GM19351 (cell line): ENCODE measurements at regions not wholly inside any gene's neighbourhood (a gene's known extent, or its start where the extent isn't known, plus 50 kb on each side); places are given as distances from the start of the nearest gene placed in this dataset.

Source experiments
- ATAC-seq: cut with Tn5 transposase; IDR thresholded peaks from one replicate; pipeline ENCODE4 v1.9.1; 2021; ENCODE audit warnings: mild to moderate bottlenecking, moderate library complexity; ENCODE audit not compliant: unreplicated experiment

DNA sequence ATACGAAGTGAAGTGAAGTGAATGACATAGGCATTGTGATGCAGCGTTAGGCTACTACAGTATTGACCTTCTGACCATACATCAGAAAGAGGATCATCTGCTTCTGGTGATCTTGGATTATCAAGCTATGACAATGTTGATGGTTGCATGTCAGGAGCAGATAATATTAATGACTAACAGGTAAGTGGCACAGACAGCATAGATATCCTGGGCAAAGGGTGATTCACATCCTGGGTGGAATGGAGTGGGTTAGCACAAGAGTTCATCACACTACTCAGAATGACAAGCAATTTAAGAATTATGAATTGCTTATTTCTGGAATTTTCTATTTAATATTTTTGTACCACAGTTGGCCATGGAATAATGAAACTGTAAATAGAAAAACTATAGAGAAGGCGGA is 397.9 kb upstream of the ATP2B1 start:
- no peak for ATAC-seq

DNA sequence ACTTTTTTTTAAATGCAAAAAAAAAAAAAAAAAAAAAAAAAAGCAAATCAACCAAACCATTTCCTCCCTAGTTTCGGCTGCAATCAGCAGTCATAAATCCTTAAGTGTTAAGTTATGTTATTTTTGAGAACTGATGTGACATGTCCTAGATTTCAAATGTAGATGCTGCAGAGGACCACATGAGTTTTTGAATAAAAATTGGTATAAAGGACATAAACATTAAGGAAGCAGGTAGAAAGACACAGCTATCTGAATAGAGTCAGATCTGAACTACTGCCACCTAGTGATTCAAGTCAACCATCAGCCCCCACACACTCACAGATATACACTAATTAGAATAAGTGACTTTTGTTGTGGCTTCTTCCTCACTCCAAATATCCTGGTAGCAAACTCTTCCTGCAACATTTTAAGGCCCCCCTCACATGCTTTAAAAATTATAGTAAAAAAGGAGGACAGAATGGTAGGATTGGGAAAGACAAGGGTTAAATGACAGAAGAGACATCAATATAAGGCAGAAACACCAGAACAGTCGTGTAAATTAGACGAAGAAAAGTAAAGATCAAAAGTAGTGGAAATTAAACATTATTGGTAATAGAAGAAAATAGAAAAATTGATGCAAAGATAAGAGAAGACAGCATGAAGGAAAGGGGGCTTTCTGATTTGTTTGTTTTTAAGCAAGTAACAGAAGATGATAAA is 394.5 kb upstream of the ATP2B1 start:
- ATAC-seq: peak; percentile 90

DNA sequence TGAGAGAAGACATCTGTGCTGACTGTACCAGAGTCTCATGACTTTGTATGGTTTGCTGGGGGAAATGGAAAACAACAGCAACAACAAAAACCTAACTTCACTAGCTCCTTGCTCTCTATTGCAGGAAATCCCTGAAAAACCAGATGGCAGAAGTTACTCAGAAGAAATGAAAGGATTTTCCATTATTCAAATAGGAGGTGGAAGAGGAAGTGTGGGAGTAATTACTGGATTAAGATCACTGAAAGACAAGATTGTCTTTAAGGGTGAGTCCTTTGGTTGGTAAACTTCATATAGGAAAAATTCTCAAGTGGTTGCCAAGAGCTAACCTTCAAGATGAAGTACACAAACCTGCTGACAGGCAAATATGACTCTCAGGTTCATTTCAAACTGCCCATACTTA is 391.9 kb upstream of the ATP2B1 start:
- no peak for ATAC-seq

DNA sequence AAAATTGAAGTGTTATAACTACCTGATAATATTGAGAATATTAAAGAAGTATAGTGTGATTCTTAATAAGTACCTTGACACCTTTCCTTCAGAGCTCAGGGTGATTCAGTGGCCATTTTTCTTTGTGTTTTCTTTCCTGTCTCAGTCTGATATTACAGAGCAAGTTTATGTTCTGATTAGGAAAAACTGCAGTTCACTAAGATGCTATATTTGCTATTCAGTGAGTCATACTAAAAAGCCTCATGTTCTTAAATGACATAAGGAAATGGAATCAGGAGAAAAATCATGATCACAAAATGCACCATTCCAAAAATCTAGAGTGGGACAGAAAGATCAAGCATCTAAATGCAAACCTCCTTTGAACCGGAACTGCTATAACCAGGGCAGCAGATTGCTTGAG is 390.6 kb upstream of the ATP2B1 start:
- ATAC-seq: no peak

DNA sequence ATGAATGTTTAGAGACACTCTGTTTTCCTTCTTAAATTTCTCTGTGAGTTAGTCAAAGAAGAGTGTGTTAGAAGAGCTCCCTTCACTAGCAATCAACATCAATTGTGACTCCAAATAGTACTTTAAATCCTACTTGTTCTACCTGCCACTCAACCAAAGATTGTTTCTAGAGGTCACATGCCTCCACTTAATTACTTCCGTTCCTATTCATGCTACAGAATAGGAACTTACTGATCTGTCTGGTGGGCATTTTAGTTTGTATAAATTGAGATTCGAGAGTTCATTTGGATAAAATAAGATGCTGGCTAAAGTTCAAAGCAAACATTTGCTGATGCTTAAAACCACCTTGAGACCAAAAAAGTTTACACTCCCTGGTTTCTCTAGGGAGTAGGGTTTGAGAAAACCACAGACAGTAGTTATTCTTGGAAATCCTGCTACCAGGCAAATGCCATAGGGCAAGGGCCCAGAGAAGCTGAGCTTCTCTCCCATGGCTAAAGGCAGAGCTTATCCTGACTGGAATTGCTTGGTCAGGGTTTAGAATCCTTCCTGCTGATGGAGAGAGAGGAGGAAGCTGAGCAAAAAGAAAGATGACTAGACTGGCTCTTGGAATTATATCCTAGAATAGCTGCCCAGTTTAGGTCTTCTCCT is 389.6 kb upstream of the ATP2B1 start:
- no peak for ATAC-seq

DNA sequence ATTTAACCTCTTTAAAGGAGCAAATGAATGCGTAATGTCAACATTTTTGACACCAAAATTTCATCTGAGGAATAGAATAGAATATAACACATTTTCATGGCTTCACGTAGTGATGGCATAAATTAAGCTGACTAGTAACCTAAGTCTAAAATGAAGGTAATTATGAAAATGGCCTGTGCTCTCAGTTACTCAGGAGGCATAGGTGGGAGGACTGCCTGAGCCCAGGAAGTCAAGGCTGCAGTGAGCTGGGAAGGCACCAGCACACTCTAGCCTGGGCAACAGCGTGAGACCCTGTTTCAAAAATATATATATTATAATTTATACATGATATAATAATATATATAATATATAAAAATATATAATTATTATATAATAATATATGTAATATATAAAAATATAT is 383.2 kb upstream of the ATP2B1 start:
- no peak for ATAC-seq

DNA sequence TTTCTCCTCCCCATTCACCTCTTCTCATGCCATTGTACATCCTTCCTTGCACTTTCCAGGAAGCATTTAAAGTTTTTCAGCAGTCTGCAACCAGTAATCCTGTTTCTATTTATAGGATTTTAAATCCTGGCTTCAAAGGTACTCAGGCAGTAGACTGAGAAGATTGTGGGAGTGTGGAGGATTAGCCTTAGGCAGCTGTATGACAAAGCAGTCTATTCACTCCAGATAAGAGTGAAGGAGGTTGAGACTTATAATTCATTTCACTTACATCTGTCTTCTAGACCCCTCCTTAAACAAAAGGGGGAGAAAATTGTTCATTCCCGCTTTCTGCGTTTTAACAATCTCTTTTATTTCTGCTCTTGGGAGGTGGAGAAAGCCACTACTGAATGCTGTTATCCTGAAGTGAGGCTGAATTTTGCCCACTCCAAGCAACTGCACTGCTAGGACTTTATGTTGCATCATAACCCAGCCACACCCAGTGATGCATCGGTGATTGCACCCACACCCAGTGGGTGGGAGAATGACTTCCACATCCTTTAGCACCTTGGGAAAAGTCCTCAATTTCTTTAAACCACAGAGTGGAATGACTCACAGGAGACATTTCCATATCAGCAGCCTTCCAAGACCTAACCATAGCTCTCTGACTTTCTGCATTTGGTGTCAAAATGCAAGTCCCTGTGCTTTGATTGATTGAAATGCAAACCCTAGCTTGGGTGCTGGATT is 382.5 kb upstream of the ATP2B1 start:
- no peak for ATAC-seq

DNA sequence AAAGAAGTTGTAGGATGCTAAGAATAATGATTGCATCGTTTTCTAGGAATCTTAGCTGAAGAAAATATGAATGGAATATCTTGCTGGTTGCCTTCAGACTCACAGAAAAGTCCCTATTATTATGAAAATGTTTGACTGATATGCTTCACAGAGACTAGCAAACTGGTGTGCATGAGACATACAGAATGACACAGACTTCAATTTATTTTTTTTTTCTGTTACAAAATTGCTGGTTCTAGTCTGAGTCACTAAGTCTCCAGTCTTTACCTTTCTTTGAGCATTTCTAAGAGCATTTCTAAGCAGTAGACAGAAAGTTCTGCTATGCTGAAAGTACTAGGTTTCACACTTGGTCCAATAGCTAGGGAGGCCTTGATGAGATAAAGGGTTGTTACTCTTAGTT is 377.6 kb upstream of the ATP2B1 start:
- ATAC-seq: no peak

DNA sequence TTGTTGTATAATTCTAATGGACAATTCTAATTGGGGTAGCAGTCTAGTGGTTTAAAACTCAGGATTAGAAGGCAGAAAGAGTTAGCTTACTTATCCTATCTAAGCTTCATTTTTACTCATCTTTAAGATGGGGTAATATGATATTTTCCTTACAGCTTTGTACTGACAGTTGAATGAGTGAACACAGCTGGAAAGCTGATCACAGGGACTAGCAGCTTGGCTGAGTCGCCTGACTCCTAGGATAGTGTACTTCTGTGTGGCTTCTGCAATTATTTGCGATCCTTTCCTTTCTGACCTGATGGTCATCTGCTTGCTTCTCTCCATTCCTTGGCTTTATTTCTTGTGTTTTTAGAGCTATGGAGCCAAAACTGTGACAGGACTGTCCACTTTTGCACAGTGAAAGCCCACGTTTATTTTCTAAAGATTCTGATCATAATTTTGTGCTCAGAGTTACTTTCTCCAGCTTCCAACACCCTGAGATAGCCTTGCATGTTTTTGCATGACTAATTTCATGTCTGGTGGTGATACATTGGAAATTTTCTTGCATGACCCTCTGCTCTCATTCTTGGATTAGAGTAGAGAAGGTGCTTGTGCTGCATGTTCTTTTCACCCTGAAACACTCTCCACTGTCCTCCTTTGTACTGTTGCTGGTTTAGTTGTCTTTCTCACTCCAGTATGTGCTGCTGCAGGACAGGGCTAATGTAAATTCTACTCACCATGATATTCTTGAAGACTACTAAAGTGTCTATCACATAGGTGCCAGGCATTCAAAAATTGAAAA is 377.0 kb upstream of the ATP2B1 start:
- no peak for ATAC-seq

DNA sequence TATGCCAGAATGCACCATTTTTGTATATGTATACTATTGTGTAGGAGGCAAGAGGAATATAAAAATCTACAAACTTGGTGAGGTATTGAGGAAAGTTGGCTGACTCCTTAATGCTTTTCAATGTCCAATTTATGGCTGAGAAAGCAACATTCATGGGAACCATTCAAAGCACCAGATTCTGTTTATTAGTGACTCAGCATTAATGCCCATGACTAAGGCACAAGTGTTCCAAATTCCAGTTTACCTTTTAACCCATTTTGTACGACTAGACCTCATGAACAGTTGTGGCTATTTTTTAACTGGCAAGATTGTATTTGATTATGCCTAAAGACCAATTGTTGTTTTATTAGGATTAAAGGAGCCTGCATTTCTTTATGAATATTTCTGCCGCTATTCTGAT is 375.4 kb upstream of the ATP2B1 start:
- ATAC-seq: no peak

DNA sequence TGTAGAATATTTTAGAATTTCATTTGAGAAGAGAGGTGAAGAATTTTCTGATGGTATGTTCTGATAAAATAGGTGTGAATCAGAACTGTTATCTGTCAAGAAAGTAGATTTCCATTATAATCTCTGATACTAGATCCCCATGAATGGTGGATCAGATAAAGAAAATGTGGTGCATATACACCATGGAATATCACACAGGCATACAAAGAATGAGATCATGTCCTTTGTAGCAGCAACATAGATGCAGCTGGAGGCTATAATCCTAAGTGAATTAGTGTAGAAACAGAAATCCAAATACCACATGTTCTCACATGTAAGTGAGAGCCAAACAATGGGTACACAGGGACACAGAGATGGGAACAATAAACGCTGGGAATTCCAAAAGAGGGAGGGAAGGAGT is 372.0 kb upstream of the ATP2B1 start:
- no peak for ATAC-seq

DNA sequence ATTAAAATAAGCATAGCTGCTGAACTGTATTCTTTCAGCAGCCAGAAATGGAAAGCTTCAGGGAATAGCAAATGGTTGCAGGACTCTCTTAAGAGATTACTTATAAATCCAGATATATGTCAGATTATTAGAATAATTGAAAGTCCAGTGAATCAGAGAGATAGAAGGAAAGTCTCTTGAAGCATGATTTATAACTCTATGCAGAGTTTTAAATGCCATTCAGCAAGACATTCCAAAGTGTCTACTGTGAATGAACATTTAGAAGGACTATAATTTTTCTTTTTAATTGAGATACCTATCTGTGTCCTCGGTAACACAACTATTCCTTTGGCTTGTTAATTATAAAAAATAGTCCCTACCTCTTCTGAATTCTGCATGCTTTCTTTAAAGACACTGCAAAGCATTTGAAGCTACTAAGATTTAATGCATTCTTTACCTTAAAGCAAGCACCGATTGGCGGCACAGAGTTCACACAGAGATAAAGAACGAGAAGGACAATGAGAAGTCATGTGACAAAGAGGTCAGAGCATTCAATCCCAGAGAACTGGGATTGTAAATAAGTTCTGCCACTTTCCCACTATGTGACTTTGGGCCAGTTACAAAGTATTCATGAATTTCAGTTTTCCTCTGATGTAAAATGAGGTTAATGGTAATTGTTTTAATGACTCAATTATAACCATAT is 371.0 kb upstream of the ATP2B1 start:
- no peak for ATAC-seq

DNA sequence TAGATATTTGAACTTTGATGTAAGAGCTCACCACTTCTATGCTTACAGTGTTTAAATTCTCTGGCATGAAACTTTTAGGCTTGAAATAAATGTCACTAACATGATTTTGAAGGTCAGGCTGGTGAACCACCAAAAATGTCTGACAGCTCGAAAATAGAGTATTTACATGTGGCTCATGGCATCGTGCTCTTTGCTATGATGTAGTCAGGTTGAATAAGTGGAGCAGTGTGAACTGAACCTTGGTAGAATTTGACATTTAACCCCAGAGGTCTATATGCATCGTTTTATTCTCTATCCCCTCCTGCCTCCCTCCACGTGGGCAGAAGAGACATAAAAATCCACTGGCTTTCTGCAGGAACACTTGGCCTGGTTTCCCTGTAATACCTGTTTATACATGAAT is 369.7 kb upstream of the ATP2B1 start:
- no peak for ATAC-seq

DNA sequence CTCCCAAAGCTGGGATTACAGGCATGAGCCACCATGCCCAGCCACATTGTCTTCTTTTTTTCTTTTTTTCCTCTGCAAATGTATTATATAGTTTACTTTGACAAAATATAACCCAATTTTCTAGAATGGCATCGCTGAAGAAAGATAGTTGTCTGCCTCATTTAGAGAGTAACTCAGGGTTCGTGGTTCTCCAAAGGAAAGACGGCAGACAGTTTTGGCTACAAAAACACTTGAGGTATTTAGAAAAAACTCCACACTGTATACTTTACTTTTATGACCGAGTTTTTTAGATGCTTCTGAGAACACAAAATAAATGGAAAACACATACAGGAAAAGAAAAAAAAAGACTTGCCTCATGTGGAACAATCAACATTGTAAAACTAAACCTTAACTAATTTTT is 369.1 kb upstream of the ATP2B1 start:
- no peak for ATAC-seq

DNA sequence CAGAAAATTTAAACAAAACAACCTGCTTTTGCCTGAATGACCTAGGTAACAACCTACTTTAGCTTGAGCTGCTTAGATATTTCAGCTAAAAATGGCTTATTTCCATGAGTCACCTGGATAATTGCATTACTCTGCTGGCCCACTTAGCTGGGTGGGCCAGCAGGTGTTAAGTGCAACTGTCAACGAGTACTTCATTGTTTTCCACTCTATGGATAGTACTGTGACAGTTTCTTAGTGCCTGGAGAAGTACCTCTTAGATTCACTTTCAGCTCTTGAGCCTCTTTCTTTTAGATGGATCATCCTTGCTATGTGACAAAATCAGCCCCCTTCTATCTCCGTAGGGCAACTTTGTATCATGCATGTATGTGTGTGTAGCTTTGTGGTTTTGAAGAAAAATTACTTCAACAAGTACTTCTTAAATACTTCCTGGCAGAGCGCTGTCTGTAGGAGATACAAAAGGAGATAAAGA is 368.2 kb upstream of the ATP2B1 start:
- ATAC-seq: no peak

DNA sequence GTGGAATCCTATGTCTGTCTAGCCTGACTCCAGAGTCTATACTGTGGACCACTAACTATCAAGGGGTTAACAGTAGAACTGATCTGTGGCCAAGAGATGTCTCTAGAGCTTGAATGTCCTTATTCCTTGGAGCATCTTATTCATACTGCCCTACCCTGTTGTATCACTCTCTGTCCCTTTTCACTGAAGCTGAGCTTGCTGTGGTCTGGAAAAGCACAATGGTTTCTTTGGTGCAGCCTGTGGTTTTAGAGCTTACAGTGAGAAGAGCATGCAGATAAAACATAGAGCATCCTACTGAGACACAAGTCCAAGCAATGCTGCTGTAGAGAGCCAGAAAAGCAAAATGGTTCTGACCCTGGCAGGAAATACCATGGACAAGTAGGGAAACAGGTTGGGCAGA is 367.0 kb upstream of the ATP2B1 start:
- no peak for ATAC-seq

DNA sequence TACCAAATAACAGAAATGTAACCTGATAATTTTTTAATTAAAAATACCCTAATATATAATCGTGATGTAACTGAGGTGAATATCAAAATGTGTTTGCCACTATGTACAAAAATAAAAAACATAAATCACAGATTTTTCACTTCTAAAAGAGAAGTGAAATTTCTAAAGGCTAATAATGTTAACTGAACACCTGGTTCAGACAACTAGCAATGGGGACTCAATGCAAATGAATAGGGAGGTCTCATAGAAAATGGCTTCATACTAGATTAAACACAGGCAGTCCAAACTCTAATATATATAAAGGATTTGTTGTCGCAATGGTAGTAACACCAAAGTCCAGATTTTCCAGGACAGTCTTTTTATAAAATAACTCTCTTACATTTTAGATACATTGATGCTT is 365.4 kb upstream of the ATP2B1 start:
- ATAC-seq: peak; percentile 77

DNA sequence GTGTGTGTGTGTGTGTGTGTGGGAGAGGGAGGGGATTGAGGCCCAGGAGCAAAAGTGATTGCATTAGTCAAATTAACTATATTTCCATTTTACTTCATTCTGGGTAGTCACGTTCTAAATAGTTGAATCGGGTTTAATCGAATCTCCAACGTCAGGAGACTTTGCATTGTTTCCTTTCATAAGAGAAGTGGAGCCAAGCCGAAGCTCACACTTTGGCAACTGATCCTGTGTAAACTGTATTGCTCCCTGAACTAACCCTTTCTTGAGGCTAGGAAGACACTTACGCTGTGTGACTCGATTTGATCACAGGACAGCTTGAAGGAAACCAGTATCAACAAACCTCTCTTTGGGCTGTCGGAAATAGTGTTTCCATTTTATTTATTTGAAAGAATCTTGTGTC is 363.4 kb upstream of the ATP2B1 start:
- ATAC-seq: no peak

DNA sequence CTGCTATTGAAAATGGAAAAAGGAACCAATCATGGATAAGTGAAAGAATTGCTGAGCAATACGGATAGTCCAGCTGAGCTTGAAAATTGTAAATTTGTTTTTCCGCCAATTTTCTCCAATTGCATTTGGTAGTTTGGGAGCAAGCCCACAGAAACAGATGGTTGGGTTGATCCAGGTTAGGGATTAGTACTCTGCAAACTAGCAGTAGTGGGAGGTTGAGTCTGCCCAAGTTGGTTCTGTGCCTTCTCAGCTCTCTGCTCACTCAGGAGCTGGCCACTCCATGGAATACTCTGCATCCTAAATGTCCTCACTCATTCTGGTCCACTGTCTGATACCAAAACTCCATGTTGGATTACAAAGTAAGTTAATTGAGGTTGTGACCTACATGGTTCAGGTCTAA is 361.1 kb upstream of the ATP2B1 start:
- ATAC-seq: no peak

DNA sequence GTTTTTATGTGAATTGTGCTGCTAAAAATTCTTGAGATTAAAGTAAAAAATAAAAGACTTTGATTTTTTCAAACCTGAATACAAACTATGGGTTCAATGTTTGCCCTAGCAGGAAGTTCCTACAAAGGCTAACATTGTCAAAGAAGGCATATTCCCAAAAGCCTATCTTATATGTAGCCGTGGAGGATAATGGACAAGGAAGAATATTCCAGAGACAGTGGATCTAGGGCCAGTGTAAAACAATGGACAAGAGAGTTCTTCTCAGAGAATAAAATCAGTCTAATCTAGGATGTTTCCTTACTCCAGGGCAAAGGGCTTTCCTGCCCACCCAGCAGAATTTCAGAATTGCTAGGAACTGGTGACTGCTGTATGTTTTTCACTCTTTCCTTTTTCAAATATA is 359.2 kb upstream of the ATP2B1 start:
- ATAC-seq: no peak
